GM19452 (cell line): ENCODE measurements at regions not wholly inside any gene's neighbourhood (a gene's known extent, or its start where the extent isn't known, plus 50 kb on each side); places are given as distances from the start of the nearest gene placed in this dataset.
"Not testable (repeated sequence)": the region's sequence is repeated elsewhere in the genome, so short reads cannot be mapped to it uniquely, and the experiment has no call there.

Experiments
- ATAC-seq: cut with Tn5 transposase; IDR thresholded peaks from one replicate; pipeline ENCODE4 v1.9.1; 2021; ENCODE audit not compliant: unreplicated experiment

DNA sequence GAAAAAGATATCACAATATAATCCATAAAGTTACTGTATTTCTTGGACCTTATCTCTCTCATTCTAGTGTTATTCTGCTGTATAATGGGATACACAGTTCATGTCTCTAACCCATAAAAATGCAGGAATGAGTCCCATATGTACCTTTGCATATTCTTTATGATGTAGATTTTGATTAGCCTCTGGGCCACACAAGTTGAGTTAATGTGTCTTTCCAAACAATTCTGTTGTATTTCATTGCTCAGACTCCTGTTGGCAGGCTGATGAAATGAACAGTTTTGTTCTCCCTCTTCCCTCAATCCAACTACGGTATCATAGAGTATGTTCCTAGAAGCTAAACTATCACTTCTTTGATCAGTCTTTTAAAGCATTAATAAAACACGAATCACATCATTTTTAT is 113.2 kb upstream of the SATB2 start:
- ATAC-seq, result no peak

DNA sequence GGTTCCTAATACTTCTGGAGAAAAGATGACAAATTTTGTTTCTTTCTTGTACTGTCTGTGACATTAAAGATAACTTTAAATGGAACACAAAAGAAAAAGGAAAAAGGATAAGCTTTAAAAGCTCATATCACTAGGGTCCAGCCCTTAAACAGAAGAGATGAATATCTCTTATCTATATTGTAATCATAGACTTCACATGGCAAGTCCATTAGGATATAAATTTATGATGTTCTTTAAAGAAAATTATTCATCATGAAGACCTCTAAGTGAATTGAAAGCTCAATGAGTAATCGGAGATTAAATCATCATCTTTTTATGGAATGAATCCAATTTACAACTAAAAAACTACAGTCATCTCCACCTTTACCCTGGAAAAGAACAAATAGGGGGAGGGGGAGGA is 111.6 kb upstream of the SATB2 start:
- no peak for ATAC-seq

DNA sequence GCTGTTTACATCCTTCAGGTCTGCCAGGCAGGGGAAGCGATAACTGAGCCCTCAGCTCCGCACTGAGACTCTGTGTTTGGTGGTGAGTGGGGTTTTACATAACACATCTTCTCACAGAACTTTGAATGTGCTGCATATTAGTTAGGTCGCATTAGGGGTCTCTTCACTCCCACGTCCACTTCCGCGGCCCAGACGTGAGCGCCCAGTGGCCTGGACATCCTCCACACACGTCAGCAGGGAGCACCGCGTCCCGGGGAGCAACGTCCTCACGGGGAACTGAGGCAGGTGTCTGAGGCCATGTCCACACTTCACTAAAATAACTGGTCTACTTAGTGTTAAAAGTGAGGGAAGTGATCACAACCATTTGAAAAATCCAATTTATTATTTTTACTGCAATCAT is 100.4 kb upstream of the SATB2 start:
- no peak for ATAC-seq

DNA sequence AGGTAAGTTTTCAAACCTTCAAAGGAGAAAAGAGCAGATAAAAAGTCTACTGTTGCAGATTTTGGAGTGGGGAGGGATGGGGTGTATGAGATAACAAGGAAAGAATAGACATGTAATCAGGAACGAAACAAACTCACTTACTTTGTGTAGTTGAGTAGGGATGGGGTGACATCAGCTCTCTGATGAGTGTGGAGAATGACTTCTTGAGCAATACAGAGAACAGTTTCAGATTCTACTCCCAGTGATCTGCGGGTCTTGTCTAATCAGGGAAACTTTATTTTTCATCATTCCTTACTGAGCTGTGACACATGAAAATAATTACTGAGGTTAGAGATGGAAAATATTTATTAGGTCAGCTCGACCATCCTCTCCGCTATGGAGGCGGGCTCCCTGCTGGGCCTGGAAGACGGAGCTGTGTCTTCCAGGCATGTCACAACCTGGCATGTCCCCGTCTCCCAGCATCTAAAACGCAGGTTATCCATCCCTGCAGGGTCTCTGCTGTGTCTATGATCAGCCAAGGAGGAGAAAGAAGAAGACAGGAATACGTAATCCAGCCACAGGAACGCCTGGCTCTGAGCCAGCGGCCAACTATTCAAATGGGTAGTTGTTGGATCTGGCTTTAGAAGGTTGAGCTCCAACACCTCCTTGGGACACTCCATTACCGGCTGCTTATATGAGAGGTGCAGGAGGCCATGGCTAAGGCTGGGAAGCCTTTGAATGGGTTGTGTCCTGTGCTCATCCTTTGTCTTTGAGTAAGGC is 99.0 kb upstream of the SATB2 start:
- no peak for ATAC-seq

DNA sequence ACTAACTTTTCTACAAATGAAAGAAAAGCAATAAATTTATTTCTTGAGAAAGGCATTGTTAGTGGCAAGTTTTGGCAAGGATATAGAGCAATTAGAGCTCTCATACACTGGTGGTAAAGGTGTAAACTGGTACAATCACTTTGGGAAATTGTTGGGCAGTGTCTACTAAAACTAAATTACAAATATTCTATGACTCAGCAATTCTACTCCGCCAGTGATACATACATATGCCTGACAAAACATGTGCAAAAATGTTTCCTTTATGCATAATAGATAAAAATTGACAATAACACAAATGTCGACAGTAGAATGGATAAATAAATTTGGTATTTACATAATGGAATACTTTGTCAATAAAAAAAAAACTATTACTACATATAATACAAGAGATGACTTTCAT is 96.3 kb upstream of the SATB2 start:
- ATAC-seq, result no peak

DNA sequence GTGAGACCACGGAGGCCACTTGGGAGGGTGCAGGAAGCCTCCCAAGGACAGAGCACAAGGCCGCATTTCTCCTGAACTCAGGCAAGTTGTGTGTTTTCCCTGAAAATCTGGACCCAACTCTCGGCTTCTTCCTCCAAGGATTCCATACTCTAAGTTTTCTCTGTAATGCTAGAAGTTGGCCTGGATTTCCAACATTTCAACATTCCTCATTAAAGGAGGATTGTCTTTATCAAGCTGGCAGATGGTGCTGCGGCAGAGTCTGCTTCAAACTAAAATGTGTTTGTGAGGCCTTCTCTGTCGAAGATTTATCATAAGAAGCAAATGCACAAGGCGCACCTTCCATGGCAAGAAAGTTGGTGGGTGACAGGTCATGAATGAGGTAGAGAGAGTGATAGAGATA is 94.4 kb upstream of the SATB2 start:
- no peak for ATAC-seq

DNA sequence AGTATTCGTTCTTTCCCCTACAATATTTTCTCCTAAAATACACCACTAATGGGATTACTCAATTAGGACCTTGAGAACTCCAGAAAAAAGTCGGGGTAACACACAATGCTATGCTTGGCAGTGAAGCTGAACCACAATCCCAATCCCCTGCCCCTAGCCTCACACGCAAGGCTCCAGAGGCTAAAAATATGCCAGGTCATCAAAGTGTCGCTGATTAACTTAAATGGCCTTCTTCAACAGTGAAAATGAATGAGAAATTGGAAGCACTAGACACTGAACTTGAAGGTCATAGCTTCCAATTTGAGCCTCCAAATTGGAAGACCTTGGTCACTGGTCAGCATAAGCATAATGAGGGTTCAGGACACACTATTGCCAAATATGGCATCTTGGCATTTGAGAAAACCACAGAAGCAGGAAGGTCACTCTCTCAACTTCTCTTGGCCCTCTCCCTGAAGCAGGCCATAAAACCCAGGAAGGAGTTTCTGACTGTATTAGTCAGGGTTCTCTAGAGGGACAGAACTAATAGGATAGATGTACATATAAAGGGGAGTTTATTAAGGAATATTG is 86.0 kb upstream of the SATB2 start:
- ATAC-seq, result no peak

DNA sequence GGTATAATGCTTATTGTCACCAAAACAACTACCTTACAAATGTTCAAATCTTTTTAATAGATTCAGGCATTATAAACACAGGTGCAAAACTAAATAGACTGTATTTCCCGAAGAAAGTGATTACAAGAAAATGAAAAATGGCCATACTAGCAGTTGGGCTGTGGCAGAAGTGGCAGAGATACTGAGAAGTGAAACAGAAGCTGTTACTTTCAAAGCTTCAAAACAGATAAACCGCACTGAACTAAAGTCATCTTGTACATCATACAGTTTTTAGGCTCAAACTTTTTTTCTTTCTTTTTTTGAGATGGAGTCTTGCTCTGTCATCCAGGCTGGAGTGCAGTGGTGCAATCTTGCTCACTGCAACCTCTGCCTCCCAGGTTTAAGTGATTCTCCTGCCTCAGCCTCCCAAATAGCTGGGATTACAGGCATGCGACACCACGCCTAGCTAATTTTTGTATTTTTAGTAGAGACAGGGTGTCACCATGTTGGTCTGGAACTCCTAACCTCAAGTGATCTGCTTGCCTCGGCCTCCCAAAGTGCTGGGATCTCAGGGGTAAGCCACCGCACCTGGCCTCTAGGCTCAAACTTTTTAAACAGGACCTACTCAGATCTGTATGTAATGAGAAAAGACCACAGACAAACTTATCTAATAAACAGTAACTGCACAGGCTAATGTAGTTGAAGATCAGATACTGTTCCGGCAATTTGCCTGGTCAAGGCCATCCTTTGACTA is 77.9 kb upstream of the SATB2 start:
- ATAC-seq, result no peak

DNA sequence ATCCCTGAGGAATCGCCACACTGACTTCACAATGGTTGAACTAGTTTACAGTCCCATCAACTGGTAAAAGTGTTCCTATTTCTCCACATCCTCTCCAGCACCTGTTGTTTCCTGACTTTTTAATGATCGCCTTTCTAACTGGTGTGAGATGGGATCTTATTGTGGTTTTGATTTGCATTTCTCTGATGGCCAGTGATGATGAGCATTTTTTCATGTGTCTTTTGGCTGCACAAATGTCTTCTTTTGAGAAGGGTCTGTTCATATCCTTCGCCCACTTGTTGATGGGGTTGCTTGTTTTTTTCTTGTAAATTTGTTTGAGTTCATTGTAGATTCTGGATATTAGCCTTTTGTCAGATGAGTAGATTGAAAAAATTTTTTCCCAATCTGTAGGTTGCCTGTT is 76.1 kb upstream of the SATB2 start:
- not testable (repeated sequence) for ATAC-seq

DNA sequence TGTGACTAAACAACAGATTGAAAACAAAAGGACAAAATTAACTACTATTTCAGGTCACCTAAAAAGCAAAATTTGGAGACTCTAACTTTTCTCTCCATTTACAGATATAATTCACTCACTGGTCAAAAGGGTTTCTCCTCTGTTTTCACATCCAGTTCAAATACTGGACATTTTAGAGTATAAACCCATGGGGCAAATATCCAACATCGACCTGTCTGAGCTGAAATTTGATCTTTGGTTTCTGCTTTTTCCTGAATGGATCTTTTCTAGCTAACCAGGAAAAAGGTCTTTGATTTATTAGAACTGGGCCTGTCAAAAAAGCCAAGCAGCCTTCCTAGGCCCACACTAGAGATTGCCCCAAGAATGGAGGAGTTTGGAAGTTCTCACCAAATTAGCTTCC is 69.3 kb upstream of the SATB2 start:
- ATAC-seq, result no peak

DNA sequence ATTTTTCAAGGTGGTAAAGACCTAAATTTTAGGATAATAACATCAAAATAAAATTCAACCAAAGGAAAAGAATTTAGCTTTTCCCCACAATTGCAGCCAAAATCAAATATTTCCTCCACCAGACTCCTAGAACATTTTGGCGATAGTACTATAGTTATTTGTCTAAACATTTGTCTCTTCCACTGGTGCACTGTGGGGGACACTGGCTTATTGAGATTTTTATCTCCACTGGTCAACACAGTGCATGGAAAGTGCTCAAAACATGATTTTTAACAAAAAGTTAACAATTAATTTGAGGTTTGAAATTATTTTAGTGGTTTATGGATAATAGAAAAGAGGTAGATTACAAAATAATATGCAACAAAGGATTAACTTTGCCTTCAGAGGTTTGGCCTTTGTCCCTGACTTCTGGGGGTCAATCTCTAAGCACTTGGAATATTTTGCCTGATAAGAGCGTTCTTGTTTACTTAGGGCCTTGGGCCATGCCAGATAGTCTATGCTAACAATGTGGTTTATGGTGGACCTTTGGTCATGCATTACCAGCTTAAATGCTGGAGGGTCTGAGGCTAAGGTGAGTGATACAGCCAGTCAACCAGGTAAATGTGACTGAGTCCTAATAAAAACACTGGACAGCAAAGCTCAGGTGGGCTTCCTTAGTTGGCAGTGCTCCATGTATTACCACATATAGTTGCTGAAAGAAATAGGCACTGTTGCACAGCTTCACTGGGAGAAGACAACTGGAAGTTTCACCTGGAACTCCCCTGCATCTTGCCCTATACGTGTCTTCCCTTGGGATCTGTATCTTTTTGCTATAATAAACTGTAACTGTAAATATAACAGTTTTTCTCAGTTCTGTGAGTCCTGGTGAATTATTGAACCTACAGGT is 67.2 kb upstream of the SATB2 start:
- no peak for ATAC-seq

DNA sequence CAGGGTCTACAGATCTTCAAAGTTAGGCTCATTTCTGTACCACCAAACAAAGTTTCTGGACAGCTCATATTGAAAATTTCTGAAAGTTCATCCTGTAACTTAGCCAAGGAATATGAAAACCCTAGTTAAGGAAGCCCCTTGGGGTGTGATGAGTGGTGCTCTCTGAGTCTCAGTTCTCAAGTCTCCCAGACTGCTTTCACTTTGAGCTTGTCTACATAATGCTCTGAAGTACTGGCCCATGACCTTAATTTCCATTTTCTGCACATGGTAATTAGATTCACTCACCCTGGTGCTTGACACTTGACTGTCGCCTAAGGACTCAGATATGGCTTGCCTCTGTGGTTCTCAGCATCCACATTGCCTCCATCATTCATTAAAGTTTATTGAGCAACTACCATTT is 51.7 kb upstream of the SATB2 start:
- ATAC-seq, result peak; percentile 81
